ENCODE measurements at regions not wholly inside any gene's neighbourhood (a gene's known extent, or its start where the extent isn't known, plus 50 kb on each side); places are given as distances from the start of the nearest gene placed in this dataset.

GRCh38 chr11:37391615-37392014 is 793.6 kb upstream of the RAG2 start:
- peaks cover 37 to 48% of the 10 kb centered on the region in 2 experiments for H3K9me3 Mint-ChIP-seq
- H3K4me1 ChIP-seq (ENCODE audit: insufficient read depth, low read length) = no peaks in the 10 kb centered on the region
- H4K8ac ChIP-seq (replicated peaks; ENCODE audit: insufficient read length, low read depth, low read length) = no peak overlapping the region
- H3K4me1 Mint-ChIP-seq = no peaks in the 10 kb centered on the region
- no CpG with 5 or more reads among the region's 1 CpG for WGBS (ENCODE audit: extremely low coverage, insufficient read length, low lambda C conversion rate)
- no peak overlapping the region for H3K27ac Mint-ChIP-seq
- H4K5ac ChIP-seq (ENCODE audit: insufficient read length, low read depth, low read length) = no peak overlapping the region
- no peaks in the 10 kb centered on the region for H3K79me1 ChIP-seq (ENCODE audit: insufficient read depth, low read depth, low read length, poor library complexity, severe bottlenecking)
- no peaks in the 10 kb centered on the region for H3K9me3 ChIP-seq (ENCODE audit: control insufficient read depth, low read depth, low read length)
- no peak overlapping the region for H3K9ac ChIP-seq (ENCODE audit: extremely low read depth, insufficient read length, low read length)
- no peak for DNase-seq
- H3K23ac ChIP-seq (ENCODE audit: insufficient read length, low read depth, low read length) = no peak overlapping the region
- no peaks in the 10 kb centered on the region for H3K23me2 ChIP-seq (ENCODE audit: insufficient read length, low read depth, low read length, poor library complexity, severe bottlenecking)
- no peak overlapping the region for H3T11ph ChIP-seq (ENCODE audit: low read length)
- no peak overlapping the region for H3K4me2 ChIP-seq (ENCODE audit: insufficient read depth, insufficient read length, low read length)
- no peak overlapping the region for H2BK5ac ChIP-seq (ENCODE audit: insufficient read length, low read length)
- no peaks in the 10 kb centered on the region for H4K20me1 ChIP-seq (ENCODE audit: control insufficient read depth, insufficient read depth, insufficient read length)
- no peak overlapping the region for H3K18ac ChIP-seq (ENCODE audit: insufficient read length, low read depth, low read length)
- H3K79me2 ChIP-seq (ENCODE audit: insufficient read depth, low read length) = no peaks in the 10 kb centered on the region
- no peak overlapping the region for H2AK5ac ChIP-seq (ENCODE audit: insufficient read length, low read length)
- H2BK15ac ChIP-seq (ENCODE audit: low read depth, low read length) = no peak overlapping the region
- H3K4me3 Mint-ChIP-seq = no peak overlapping the region
- H3K4ac ChIP-seq (ENCODE audit: low read depth, low read length) = no peak overlapping the region
- no peaks in the 10 kb centered on the region for H3K27me3 ChIP-seq (ENCODE audit: insufficient read depth, low read length)
- H2BK20ac ChIP-seq (ENCODE audit: low read depth, low read length, poor library complexity, severe bottlenecking) = no peak overlapping the region
- H2BK12ac ChIP-seq (ENCODE audit: insufficient read length, low read depth, low read length) = no peak overlapping the region
- H2AFZ ChIP-seq (ENCODE audit: low read length) = no peak overlapping the region
- H3K36me3 Mint-ChIP-seq (ENCODE audit: insufficient read depth in 1 of 3, low read depth in 3 of 3) = peaks cover 16 to 41% (median 17%) of the 10 kb centered on the region in 3 experiments
- no peak overlapping the region for H3K27ac ChIP-seq (ENCODE audit: insufficient read length, low read depth, low read length)
- TF ChIP-seq CTCF (conservative IDR thresholded peaks at IDR 0.05) = no peak
- H3K27me3 Mint-ChIP-seq (ENCODE audit: low read depth) = no peaks in the 10 kb centered on the region
- H4K91ac ChIP-seq (ENCODE audit: insufficient read length, low read depth, low read length) = no peak overlapping the region
- H3K14ac ChIP-seq (ENCODE audit: insufficient read depth, low read length) = no peak overlapping the region
- no peak overlapping the region for H3K56ac ChIP-seq (ENCODE audit: insufficient read length, low read depth, low read length)
- no peak overlapping the region for H2BK120ac ChIP-seq (ENCODE audit: low read depth, low read length, poor library complexity, severe bottlenecking)
